ENCODE measurements at regions not wholly inside any gene's neighbourhood (a gene's known extent, or its start where the extent isn't known, plus 50 kb on each side); places are given as distances from the start of the nearest gene placed in this dataset.

DNA sequence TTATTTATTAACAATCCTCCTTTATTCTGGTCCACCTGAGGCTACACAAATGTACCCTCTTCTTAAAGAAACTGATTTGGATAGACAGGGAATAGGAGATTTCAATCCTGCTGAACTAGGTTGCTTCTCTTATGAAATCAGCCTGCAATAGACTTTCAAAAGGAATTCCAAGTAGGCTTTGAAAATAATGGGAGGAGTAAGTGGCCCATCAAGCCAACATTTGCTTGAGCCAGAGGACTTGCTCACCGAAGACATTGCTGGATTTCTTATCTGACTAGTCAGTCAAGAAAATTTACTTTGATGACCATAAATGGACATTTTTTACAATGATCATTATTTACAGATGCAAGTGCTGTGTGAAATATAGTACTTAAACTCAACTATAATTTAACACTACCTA, 82.8 kb upstream of the RASSF8 start:
- no peak for TF ChIP-seq EGR1 (IDR thresholded peaks at IDR 0.05)
- TF ChIP-seq YY1 (IDR thresholded peaks at IDR 0.05; ENCODE audit: low read depth): no peak
- TF ChIP-seq FOXM1 (IDR thresholded peaks at IDR 0.05; ENCODE audit: borderline replicate concordance, low read depth): no peak
- TF ChIP-seq, protein P1, sequence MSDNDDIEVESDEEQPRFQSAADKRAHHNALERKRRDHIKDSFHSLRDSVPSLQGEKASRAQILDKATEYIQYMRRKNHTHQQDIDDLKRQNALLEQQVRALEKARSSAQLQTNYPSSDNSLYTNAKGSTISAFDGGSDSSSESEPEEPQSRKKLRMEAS (IDR thresholded peaks at IDR 0.05): no peak
- TF ChIP-seq CREB1 (IDR thresholded peaks at IDR 0.05; ENCODE audit: low read depth): no peak
- no peak for TF ChIP-seq NFIC (IDR thresholded peaks at IDR 0.05)
